ENCODE measurements at regions not wholly inside any gene's neighbourhood (a gene's known extent, or its start where the extent isn't known, plus 50 kb on each side); places are given as distances from the start of the nearest gene placed in this dataset.

GRCh38 chr11:128304116-128304515, 283.2 kb downstream of the ETS1 start:
- Histone ChIP-seq H3K4me1 (peaks cover 0 to 1% (median 0%) of the 10 kb centered on the region in 4 donors), H3K36me3 (no peaks in the 10 kb centered on the region), H3K4me3 (no peak overlapping the region), H3K27me3 (no peaks in the 10 kb centered on the region), H3K27ac (no peak overlapping the region), H3K9me3 (no peaks in the 10 kb centered on the region)
- DNase-seq: no peak
- intact Hi-C loops (cut with DNase I; ENCODE audit: low total_unique reads): no loop called here
- TF ChIP-seq CTCF (IDR thresholded peaks at IDR 0.05): no peak

GRCh38 chr11:128303383-128303782, 284.0 kb downstream of the ETS1 start:
- H3K4me1 ChIP-seq: peaks cover 0 to 9% (median 0%) of the 10 kb centered on the region in 4 donors
- TF ChIP-seq CTCF (IDR thresholded peaks at IDR 0.05): no peak
- H3K27me3 ChIP-seq: no peaks in the 10 kb centered on the region
- no peaks in the 10 kb centered on the region for H3K9me3 ChIP-seq
- no peaks in the 10 kb centered on the region for H3K36me3 ChIP-seq
- intact Hi-C loops (cut with DNase I; ENCODE audit: low total_unique reads): no loop called here
- H3K27ac ChIP-seq: no peak overlapping the region
- H3K4me3 ChIP-seq: no peak overlapping the region
- no peak for DNase-seq

- intact Hi-C loops (cut with DNase I; ENCODE audit: low total_unique reads): no loop called here
- H3K4me1 ChIP-seq: peaks cover 0 to 13% (median 0%) of the 10 kb centered on the region in 4 donors
Observed at GRCh38 chr11:128302425-128303186, 284.8 kb downstream of the ETS1 start.

GRCh38 chr11:128301756-128302155, 285.6 kb downstream of the ETS1 start:
- H3K4me3 ChIP-seq: no peak overlapping the region
- H3K36me3 ChIP-seq: no peaks in the 10 kb centered on the region
- no peaks in the 10 kb centered on the region for H3K27me3 ChIP-seq
- no peak for DNase-seq
- TF ChIP-seq CTCF (IDR thresholded peaks at IDR 0.05): no peak
- H3K9me3 ChIP-seq: no peaks in the 10 kb centered on the region
- intact Hi-C loops (cut with DNase I; ENCODE audit: low total_unique reads): no loop called here
- no peak overlapping the region for H3K27ac ChIP-seq
- H3K4me1 ChIP-seq: peaks cover 0 to 13% (median 0%) of the 10 kb centered on the region in 4 donors

More at GRCh38 chr11:128302425-128303186, 284.8 kb downstream of the ETS1 start:
- no peak for DNase-seq
- H3K27me3 ChIP-seq: no peaks in the 10 kb centered on the region
- H3K36me3 ChIP-seq: no peaks in the 10 kb centered on the region
- TF ChIP-seq CTCF (IDR thresholded peaks at IDR 0.05): no peak
- no peak overlapping the region for H3K27ac ChIP-seq
- no peak overlapping the region for H3K4me3 ChIP-seq
- H3K9me3 ChIP-seq: no peaks in the 10 kb centered on the region

- H3K4me1 ChIP-seq: peaks cover 0 to 13% (median 0%) of the 10 kb centered on the region in 4 donors
- no peaks in the 10 kb centered on the region for H3K27me3 ChIP-seq
- no peaks in the 10 kb centered on the region for H3K36me3 ChIP-seq
- H3K27ac ChIP-seq: no peak overlapping the region
- H3K4me3 ChIP-seq: no peak overlapping the region
- intact Hi-C loops (cut with DNase I; ENCODE audit: low total_unique reads): no loop called here
- no peak for TF ChIP-seq CTCF (IDR thresholded peaks at IDR 0.05)
- H3K9me3 ChIP-seq: no peaks in the 10 kb centered on the region
- no peak for DNase-seq
Observed at GRCh38 chr11:128300785-128301184, 286.6 kb downstream of the ETS1 start.

All from tibial artery (tissue), 4 donors.